ENCODE measurements at regions not wholly inside any gene's neighbourhood (a gene's known extent, or its start where the extent isn't known, plus 50 kb on each side); places are given as distances from the start of the nearest gene placed in this dataset.

- no peaks in the 10 kb centered on the region for H3K36me3 ChIP-seq (ENCODE audit: control insufficient read depth, insufficient read depth, low read length)
- intact Hi-C loops (cut with micrococcal nuclease; ENCODE audit: unreplicated experiment), result no loop called here
- no peak overlapping the region for H3K27ac ChIP-seq (ENCODE audit: low read length)
- DNase-seq (ENCODE audit: low read depth, low spot score) (no peak), ATAC-seq (no peak)
- POLR2A ChIA-PET, result no interaction called here
- CTCF ChIA-PET, result no interaction called here
- in situ Hi-C loops (cut with HindIII; ENCODE audit: low pct_unique_long_range_greater_than_20kb, low sequenced_read_pairs), result no loop called here
- no peaks in the 10 kb centered on the region for H3K4me1 ChIP-seq (ENCODE audit: control insufficient read depth, insufficient read depth, low read length)
- no peaks in the 10 kb centered on the region for H3K9me3 ChIP-seq (ENCODE audit: control insufficient read depth, insufficient read depth, low read depth, low read length)
- no peaks in the 10 kb centered on the region for H3K27me3 ChIP-seq (ENCODE audit: control insufficient read depth, insufficient read depth, low read length)
- BruUV-seq (replicated peaks), result no TSS peak
- H3K4me3 ChIP-seq (ENCODE audit: low read depth in 2 of 2, low read length in 2 of 2), result no peak overlapping the region
- TF ChIP-seq TCF7L2 (IDR thresholded peaks at IDR 0.05; ENCODE audit: low read depth, low read length) (no peak), CTCF (IDR thresholded peaks at IDR 0.05) (no peak), SIN3A (IDR thresholded peaks at IDR 0.05; ENCODE audit: borderline replicate concordance, insufficient read depth, low read depth, low read length) (no peak), POLR2AphosphoS5 (IDR thresholded peaks at IDR 0.05; ENCODE audit: low read depth, low read length) (no peak), REST (IDR thresholded peaks at IDR 0.05; ENCODE audit: insufficient read depth in 1 of 2, low read depth in 2 of 2, low read length in 1 of 2) (no peak)
Measured at GRCh38 chr7:42405782-42406181, 168.8 kb upstream of the GLI3 start.

- Histone ChIP-seq H3K27me3 (ENCODE audit: control insufficient read depth, insufficient read depth, low read length) (no peaks in the 10 kb centered on the region), H3K4me1 (ENCODE audit: control insufficient read depth, insufficient read depth, low read length) (no peaks in the 10 kb centered on the region), H3K36me3 (ENCODE audit: control insufficient read depth, insufficient read depth, low read length) (no peaks in the 10 kb centered on the region), H3K4me3 (ENCODE audit: low read depth in 2 of 2, low read length in 2 of 2) (no peak overlapping the region), H3K27ac (ENCODE audit: low read length) (no peak overlapping the region), H3K9me3 (ENCODE audit: control insufficient read depth, insufficient read depth, low read depth, low read length) (no peaks in the 10 kb centered on the region)
- DNase-seq (ENCODE audit: low read depth, low spot score), result no peak
- in situ Hi-C loops (cut with HindIII; ENCODE audit: low pct_unique_long_range_greater_than_20kb, low sequenced_read_pairs), result no loop called here
- no TSS peak for BruUV-seq (replicated peaks)
- ChIA-PET POLR2A (no interaction called here), CTCF (no interaction called here)
- intact Hi-C loops (cut with micrococcal nuclease; ENCODE audit: unreplicated experiment), result no loop called here
- no peak for TF ChIP-seq CTCF (IDR thresholded peaks at IDR 0.05)
- TF ChIP-seq REST (IDR thresholded peaks at IDR 0.05; ENCODE audit: insufficient read depth in 1 of 2, low read depth in 2 of 2, low read length in 1 of 2), result no peak
- TF ChIP-seq SIN3A (IDR thresholded peaks at IDR 0.05; ENCODE audit: borderline replicate concordance, insufficient read depth, low read depth, low read length), result no peak
- no peak for TF ChIP-seq TCF7L2 (IDR thresholded peaks at IDR 0.05; ENCODE audit: low read depth, low read length)
- no peak for TF ChIP-seq POLR2AphosphoS5 (IDR thresholded peaks at IDR 0.05; ENCODE audit: low read depth, low read length)
- ATAC-seq, result no peak
Measured at GRCh38 chr7:42403831-42404230, 166.8 kb upstream of the GLI3 start.
